H1 (cell line): ENCODE measurements at regions not wholly inside any gene's neighbourhood (a gene's known extent, or its start where the extent isn't known, plus 50 kb on each side); places are given as distances from the start of the nearest gene placed in this dataset.

Source experiments
- CTCF ChIA-PET: fragments of 300-600 bp; sonication (Branson Sonifier 250); formaldehyde crosslinking; loops from one replicate; lab custom pipeline; 2021; ENCODE audit not compliant: partially characterized antibody; lab: Charles Lee
- POLR2A ChIA-PET: fragments of 300-600 bp; sonication (Branson Sonifier 250); formaldehyde crosslinking; loops from one replicate; lab custom pipeline; 2021; ENCODE audit warnings: inconsistent platforms; ENCODE audit not compliant: partially characterized antibody; lab: Charles Lee
- DNase-seq, 2 experiments: peaks; one replicate each; pipeline versions ENCODE4 v3.0.0 to v3.0.0-alpha.2; 2010 to 2022; ENCODE audit warnings: low spot score in 2 of 2, low read depth in 1 of 2, mixed read lengths in 1 of 2
- FAIRE-seq: peaks from 2 replicates; lab custom pipeline; 2011; peaks lifted over from hg19 to GRCh38; lab: Jason Lieb, UNC
- H2AFZ ChIP-seq: 2 replicates; pipeline ENCODE4 v1.8.1; 2012; ENCODE audit warnings: low read length, inconsistent platforms
- H2AK5ac ChIP-seq: 2 replicates; pipeline ENCODE4 v1.6.1; 2013; ENCODE audit warnings: low read depth, low read length
- H2BK120ac ChIP-seq: replicated peaks from 2 replicates; pipeline ENCODE3; 2013; ENCODE audit warnings: low read depth, low read length, inconsistent platforms
- H2BK12ac ChIP-seq: 2 replicates; pipeline ENCODE4 v1.6.1; 2013; ENCODE audit warnings: low read depth, low read length
- H2BK15ac ChIP-seq: 2 replicates; pipeline ENCODE4 v1.6.1; 2013; ENCODE audit warnings: low read length
- H2BK20ac ChIP-seq: 2 replicates; pipeline ENCODE4 v1.6.1; 2013; ENCODE audit warnings: low read length
- H2BK5ac ChIP-seq: 2 replicates; pipeline ENCODE4 v1.6.1; 2013; ENCODE audit warnings: low read depth, low read length
- H3K14ac ChIP-seq: 2 replicates; pipeline ENCODE4 v1.6.1; 2013; ENCODE audit warnings: inconsistent platforms; ENCODE audit not compliant: insufficient read length
- H3K18ac ChIP-seq: 2 replicates; pipeline ENCODE4 v1.6.1; 2013; ENCODE audit warnings: low read length; ENCODE audit errors: extremely low read depth
- H3K23ac ChIP-seq: 2 replicates; pipeline ENCODE4 v1.6.1; 2013; ENCODE audit warnings: inconsistent platforms; ENCODE audit not compliant: insufficient read length
- H3K23me2 ChIP-seq: 2 replicates; pipeline ENCODE4 v1.6.1; 2013; ENCODE audit warnings: low read depth, low read length
- H3K27ac ChIP-seq: 2 replicates; pipeline ENCODE4 v1.6.1; 2011; ENCODE audit warnings: low read depth, low read length, inconsistent platforms
- H3K27me3 ChIP-seq, 4 experiments: replicated peaks in 1 of 4; 1 replicate in 1 of 4; 2 replicates in 3 of 4; pipeline versions ENCODE4 v1.6.1 to v1.8.1; 2011 to 2013; ENCODE audit warnings: low read length in 3 of 4, mild to moderate bottlenecking in 3 of 4, inconsistent platforms in 2 of 4, mixed read lengths in 2 of 4, moderate library complexity in 1 of 4; ENCODE audit not compliant: control insufficient read depth in 3 of 4, insufficient read depth in 3 of 4; ENCODE audit errors: extremely low read depth in 1 of 4
- H3K36me3 ChIP-seq, 4 experiments: 2 replicates each; pipeline versions ENCODE4 v1.6.1 to v1.8.1; 2011 to 2013; ENCODE audit warnings: mild to moderate bottlenecking in 4 of 4, low read length in 3 of 4, moderate library complexity in 2 of 4, control low read depth in 1 of 4, inconsistent platforms in 1 of 4; ENCODE audit not compliant: insufficient read depth in 4 of 4, control insufficient read depth in 2 of 4
- H3K4ac ChIP-seq: replicated peaks from 2 replicates; pipeline ENCODE3; 2013; ENCODE audit warnings: low read length, low read depth, mixed read lengths, inconsistent platforms; ENCODE audit not compliant: insufficient read length
- H3K4me1 ChIP-seq, 4 experiments: replicated peaks in 1 of 4; 1 replicate in 1 of 4; 2 replicates in 3 of 4; pipeline versions ENCODE4 v1.6.1 to v1.8.1; 2011 to 2013; ENCODE audit warnings: low read length in 3 of 4, inconsistent platforms in 2 of 4, mixed read lengths in 1 of 4; ENCODE audit not compliant: insufficient read depth in 4 of 4, control insufficient read depth in 3 of 4
- H3K4me2 ChIP-seq, 2 experiments: 2 replicates each; pipeline versions ENCODE4 v1.6.1 to v1.8.1; 2011 to 2013; ENCODE audit warnings: low read depth in 2 of 2, low read length in 2 of 2, control low read depth in 1 of 2, inconsistent platforms in 1 of 2, mild to moderate bottlenecking in 1 of 2; ENCODE audit not compliant: insufficient read depth in 1 of 2
- H3K4me3 ChIP-seq, 4 experiments: fragments of 200-600, 300-600 bp in 1 of 4; sonication (generic), shearing (Covaris generic), sonication (Bioruptor Twin) in 1 of 4; 2 replicates each; pipeline versions ENCODE4 v1.5.1 to v1.8.1; 2011 to 2016; ENCODE audit warnings: low read length in 4 of 4, low read depth in 3 of 4, control low read depth in 2 of 4, inconsistent platforms in 2 of 4, mild to moderate bottlenecking in 2 of 4, mixed read lengths in 1 of 4, moderate library complexity in 1 of 4; ENCODE audit not compliant: insufficient read depth in 2 of 4; ENCODE audit errors: extremely low read depth in 1 of 4
- H3K56ac ChIP-seq: replicated peaks from 2 replicates; pipeline ENCODE3; 2013; ENCODE audit warnings: low read depth, mild to moderate bottlenecking, mixed read lengths, low read length, inconsistent platforms; ENCODE audit not compliant: insufficient read length
- H3K79me1 ChIP-seq: 2 replicates; pipeline ENCODE4 v1.6.1; 2013; ENCODE audit warnings: low read depth, low read length, control low read depth
- H3K79me2 ChIP-seq, 2 experiments: 2 replicates each; pipeline versions ENCODE4 v1.6.1 to v1.8.1; 2012 to 2013; ENCODE audit warnings: low read length in 2 of 2, mild to moderate bottlenecking in 2 of 2, inconsistent platforms in 1 of 2; ENCODE audit not compliant: insufficient read depth in 2 of 2, control insufficient read depth in 1 of 2
- H3K9ac ChIP-seq, 4 experiments: replicated peaks in 1 of 4; 1 replicate in 1 of 4; 2 replicates in 3 of 4; pipeline versions ENCODE4 v1.6.1 to v1.8.1; 2011 to 2013; ENCODE audit warnings: low read depth in 3 of 4, low read length in 3 of 4, control low read depth in 2 of 4, mild to moderate bottlenecking in 2 of 4, moderate library complexity in 2 of 4, inconsistent platforms in 1 of 4; ENCODE audit errors: extremely low read depth in 1 of 4
- H3K9me3 ChIP-seq, 2 experiments: 2 replicates each; pipeline versions ENCODE4 v1.6.1 to v1.8.1; 2012 to 2013; ENCODE audit warnings: mild to moderate bottlenecking in 2 of 2, moderate library complexity in 2 of 2, control low read depth in 1 of 2, inconsistent platforms in 1 of 2, low read depth in 1 of 2, low read length in 1 of 2, mixed read lengths in 1 of 2; ENCODE audit not compliant: insufficient read depth in 2 of 2
- H4K20me1 ChIP-seq, 2 experiments: replicated peaks in 1 of 2; 2 replicates each; pipeline versions ENCODE3 to v1.8.1; 2011 to 2013; ENCODE audit warnings: inconsistent platforms in 2 of 2, low read length in 2 of 2, mild to moderate bottlenecking in 1 of 2; ENCODE audit not compliant: insufficient read depth in 2 of 2, control insufficient read depth in 1 of 2
- H4K5ac ChIP-seq: 2 replicates; pipeline ENCODE4 v1.6.1; 2013; ENCODE audit warnings: low read length, low read depth, mixed read lengths, inconsistent platforms; ENCODE audit not compliant: insufficient read length
- H4K8ac ChIP-seq: 2 replicates; pipeline ENCODE4 v1.8.0; 2013; ENCODE audit warnings: mild to moderate bottlenecking, moderate library complexity, low read length, inconsistent platforms; ENCODE audit not compliant: insufficient read depth; ENCODE audit errors: extremely low read depth
- H4K91ac ChIP-seq: replicated peaks from 2 replicates; pipeline ENCODE3; 2013; ENCODE audit warnings: low read length, mixed read lengths, inconsistent platforms; ENCODE audit not compliant: insufficient read length
- CBX5 ChIP-seq: fragments of 300-800, 300-1000 bp; sonication (generic); IDR thresholded peaks from 2 replicates; pipeline ENCODE4 v1.7.1; 2016; ENCODE audit warnings: antibody characterized with exemption, low read length, low read depth
- CEBPB ChIP-seq: IDR thresholded peaks from 2 replicates; pipeline ENCODE4 v1.6.1; 2012; ENCODE audit warnings: low read depth, low read length
- EGR1 ChIP-seq: IDR thresholded peaks from 2 replicates; pipeline ENCODE4 v1.6.1; 2011; ENCODE audit warnings: low read depth, low read length, borderline replicate concordance
- HDAC2 ChIP-seq, 2 experiments: fragments of 300-600 bp in 1 of 2; sonication (generic) in 1 of 2; IDR thresholded peaks; 2 replicates each; pipeline ENCODE4 v1.6.1; 2011 to 2012; ENCODE audit warnings: low read depth in 2 of 2, low read length in 2 of 2, mild to moderate bottlenecking in 2 of 2, moderate library complexity in 2 of 2, borderline replicate concordance in 1 of 2, inconsistent platforms in 1 of 2
- PHF8 ChIP-seq: fragments of 200-600 bp; sonication (generic); conservative IDR thresholded peaks from 2 replicates; pipeline ENCODE4 v1.7.1; 2012; ENCODE audit warnings: low read depth, mild to moderate bottlenecking, inconsistent platforms, low read length, moderate library complexity
- RBBP5 ChIP-seq: IDR thresholded peaks from 2 replicates; pipeline ENCODE4 v1.7.1; 2012; ENCODE audit warnings: low read depth, mild to moderate bottlenecking, inconsistent platforms, low read length, moderate library complexity, borderline replicate concordance
- SIRT6 ChIP-seq: IDR thresholded peaks from one replicate; pipeline ENCODE4 v1.7.1; 2012; ENCODE audit warnings: low read length, inconsistent platforms
- TAF7 ChIP-seq: optimal IDR thresholded peaks from 2 replicates; pipeline ENCODE3; 2011; ENCODE audit warnings: low read depth, mild to moderate bottlenecking, inconsistent platforms, low read length, moderate library complexity, borderline replicate concordance
- WGBS, 2 experiments: shearing (Covaris generic) in 1 of 2; methylation state at CpG; one replicate each; pipeline versions ENCODE4 v1.1.6 to v1.1.7; 2013 to 2015; ENCODE audit warnings: low lambda C conversion rate in 2 of 2, mixed read lengths in 2 of 2, inconsistent platforms in 1 of 2, low coverage in 1 of 2, missing lambda C conversion rate in 1 of 2; ENCODE audit not compliant: insufficient replicate concordance in 2 of 2, insufficient coverage in 1 of 2, insufficient read length in 1 of 2; ENCODE audit errors: extremely low coverage in 1 of 2, missing lambda C conversion rate in 1 of 2; 5-methylcytosine and 5-hydroxymethylcytosine counted together
- TF ChIP-seq, protein P1 (sequence below): IDR thresholded peaks from 2 replicates; pipeline ENCODE4 v1.6.1; 2012; ENCODE audit warnings: inconsistent platforms
- TF ChIP-seq, protein P2 (sequence below): IDR thresholded peaks from 2 replicates; pipeline ENCODE4 v1.6.1; 2011; ENCODE audit warnings: low read length, improper control_type of control experiment

DNA sequence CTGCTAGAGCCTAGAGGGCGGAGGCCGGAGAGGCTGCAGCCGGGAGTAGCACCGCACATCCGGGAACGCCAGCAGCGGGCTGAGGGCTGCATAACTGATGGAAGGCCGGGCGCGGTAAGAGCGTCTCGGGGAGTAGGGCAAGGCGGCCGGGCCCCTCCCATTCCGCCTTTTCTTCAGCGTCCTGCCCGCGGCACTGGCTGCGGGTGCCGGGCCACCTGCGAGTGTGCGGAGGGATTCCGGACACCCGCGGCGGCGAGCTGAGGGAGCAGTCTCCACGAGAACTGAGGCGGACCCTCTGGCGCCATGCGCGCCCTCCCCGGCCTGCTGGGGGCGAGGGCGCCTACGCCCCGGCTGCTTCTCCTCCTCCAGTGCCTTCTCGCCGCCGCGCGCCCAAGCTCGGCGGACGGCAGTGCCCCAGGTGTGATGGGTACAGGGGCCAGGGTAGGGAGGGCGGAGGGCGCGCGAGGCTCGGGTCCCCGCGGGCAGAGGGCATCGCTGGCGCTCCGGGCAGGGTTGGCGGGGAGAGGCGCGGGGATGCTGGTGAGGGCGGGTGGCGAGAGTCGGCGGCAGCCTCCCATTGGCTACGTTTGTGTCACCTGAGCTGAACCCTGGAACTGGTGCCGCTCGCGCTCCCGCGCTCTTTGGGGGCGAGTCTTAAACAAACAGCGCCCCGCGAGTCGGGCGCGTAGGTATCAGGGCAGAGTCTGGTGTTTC, 334.4 kb downstream of the SRGAP2C start:
- Histone ChIP-seq H3K36me3 (no peaks in the 10 kb centered on the region), H3K56ac (no peak overlapping the region), H3K9me3 (0 out of 4 replicates have a peak, but pooled peaks cover 0 to 3% of the 10 kb centered on the region in 2 experiments), H2AK5ac (no peak overlapping the region), H4K91ac (peak overlapping the region; percentile 17), H3K23me2 (peaks cover 7% of the 10 kb centered on the region; the same call in 1 of the 2 replicates), H2BK5ac (0 out of 2 replicates have a peak overlapping the region, but pooled peaks have one; percentile 63), H3K4ac (no peak overlapping the region), H3K4me2 (peak overlapping the region; percentile 72 to 86), H3K9ac (peak overlapping the region; percentile 65 to 88 (median 68)), H3K4me1 (peaks cover 0 to 4% (median 1%) of the 10 kb centered on the region in 4 experiments; a peak in 2 of 7 replicates), H3K79me1 (no peaks in the 10 kb centered on the region), H4K20me1 (no peaks in the 10 kb centered on the region), H4K8ac (peak overlapping the region; percentile 91), H2BK20ac (no peak overlapping the region), H3K27me3 (no peaks in the 10 kb centered on the region; a peak in 1 of 7 replicates), H3K27ac (peak overlapping the region; percentile 74), H3K23ac (no peak overlapping the region), H2BK120ac (no peak overlapping the region), H2BK12ac (no peak overlapping the region), H3K79me2 (no peaks in the 10 kb centered on the region), H2AFZ (peak overlapping the region; percentile 91), H3K14ac (no peak overlapping the region), H3K4me3 (peak overlapping the region; percentile 44 to 76 (median 58)), H2BK15ac (no peak overlapping the region), H4K5ac (peak overlapping the region; percentile 65), H3K18ac (peak overlapping the region; percentile 78)
- POLR2A ChIA-PET, result interaction anchor here (0.6 to 3.1 kb wide), 6 partner anchors 9 to 117 kb away, joined by 3 to 9 read pairs (median 4); no protein-coding TSS in a partner anchor
- DNase-seq (peak in 1 of 2 experiments; percentile 88), FAIRE-seq (no peak)
- 1% methylated on average over 39 of the region's 75 CpGs; no CpG with 5 or more reads in 1 of the 2 experiments for WGBS, 2 experiments
- CTCF ChIA-PET, result interaction anchor here (0.8 to 1.0 kb wide), 2 partner anchors 11 to 44 kb away, joined by 3 to 4 read pairs; no protein-coding TSS in a partner anchor
- peak; percentile 55; the same call in 1 of the 2 replicates for TF ChIP-seq RBBP5
- peak in 1 of 2 experiments; percentile 52; a peak in 1 of 4 replicates for TF ChIP-seq HDAC2 (IDR thresholded peaks at IDR 0.05; ENCODE audit: borderline replicate concordance in 1 of 2, low read depth in 2 of 2, low read length in 2 of 2)
- TF ChIP-seq CEBPB, result no peak
- TF ChIP-seq, protein P1, sequence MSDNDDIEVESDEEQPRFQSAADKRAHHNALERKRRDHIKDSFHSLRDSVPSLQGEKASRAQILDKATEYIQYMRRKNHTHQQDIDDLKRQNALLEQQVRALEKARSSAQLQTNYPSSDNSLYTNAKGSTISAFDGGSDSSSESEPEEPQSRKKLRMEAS, result peak; percentile 71
- TF ChIP-seq EGR1, result no peak
- TF ChIP-seq, protein P2, sequence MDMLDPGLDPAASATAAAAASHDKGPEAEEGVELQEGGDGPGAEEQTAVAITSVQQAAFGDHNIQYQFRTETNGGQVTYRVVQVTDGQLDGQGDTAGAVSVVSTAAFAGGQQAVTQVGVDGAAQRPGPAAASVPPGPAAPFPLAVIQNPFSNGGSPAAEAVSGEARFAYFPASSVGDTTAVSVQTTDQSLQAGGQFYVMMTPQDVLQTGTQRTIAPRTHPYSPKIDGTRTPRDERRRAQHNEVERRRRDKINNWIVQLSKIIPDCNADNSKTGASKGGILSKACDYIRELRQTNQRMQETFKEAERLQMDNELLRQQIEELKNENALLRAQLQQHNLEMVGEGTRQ, result peak; percentile 83
- TF ChIP-seq PHF8, result peak; percentile 50
- TF ChIP-seq CBX5, result no peak
- no peak for TF ChIP-seq SIRT6
- TF ChIP-seq TAF7, result no peak
